GM21786 (cell line): ENCODE measurements at regions not wholly inside any gene's neighbourhood (a gene's known extent, or its start where the extent isn't known, plus 50 kb on each side); places are given as distances from the start of the nearest gene placed in this dataset.
"Not testable (repeated sequence)": the region's sequence is repeated elsewhere in the genome, so short reads cannot be mapped to it uniquely, and the experiment has no call there.

Experiments
- ATAC-seq: cut with Tn5 transposase; IDR thresholded peaks from one replicate; pipeline ENCODE4 v1.9.1; 2021; ENCODE audit not compliant: unreplicated experiment

DNA sequence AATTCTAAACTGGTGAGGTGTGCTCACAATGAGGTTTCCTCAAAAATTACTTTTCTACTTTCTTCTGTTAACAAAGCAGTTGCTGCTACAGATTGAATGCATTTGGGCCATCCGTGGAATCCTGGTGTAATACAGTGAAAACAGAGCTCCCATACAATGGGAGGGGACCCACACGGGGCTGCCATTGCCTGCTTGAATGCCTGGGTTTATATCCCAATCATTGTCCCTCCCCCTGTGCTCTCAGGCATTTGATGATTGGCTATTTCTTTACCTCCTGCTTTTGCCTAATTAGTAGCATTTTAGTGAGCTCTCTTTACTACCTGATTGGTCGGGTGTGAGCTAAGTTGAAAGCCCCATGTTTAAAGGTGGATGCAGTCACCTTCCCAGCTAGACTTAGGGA lies 52.9 kb upstream of the CSF1 start:
- ATAC-seq = not testable (repeated sequence)

DNA sequence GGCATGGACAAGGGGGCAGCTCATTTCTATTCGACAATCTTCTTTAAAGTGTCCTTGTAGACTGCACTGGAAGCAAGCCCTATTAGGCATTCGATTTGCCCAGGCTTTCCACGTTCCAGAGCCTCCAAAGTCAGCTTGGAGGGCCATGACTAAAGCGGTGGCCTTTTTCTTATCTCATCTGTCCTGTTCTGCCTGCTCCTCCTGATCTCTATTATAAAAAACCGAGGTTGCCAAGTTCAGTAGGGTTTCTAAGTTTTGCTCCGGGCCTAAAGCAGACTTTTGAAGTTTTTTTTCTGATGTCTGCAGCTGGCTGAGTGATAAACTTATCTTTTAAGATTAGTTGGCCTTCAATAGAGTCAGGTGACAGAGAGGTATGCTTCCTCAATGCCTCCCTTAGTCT lies 54.7 kb upstream of the CSF1 start:
- ATAC-seq = not testable (repeated sequence)

DNA sequence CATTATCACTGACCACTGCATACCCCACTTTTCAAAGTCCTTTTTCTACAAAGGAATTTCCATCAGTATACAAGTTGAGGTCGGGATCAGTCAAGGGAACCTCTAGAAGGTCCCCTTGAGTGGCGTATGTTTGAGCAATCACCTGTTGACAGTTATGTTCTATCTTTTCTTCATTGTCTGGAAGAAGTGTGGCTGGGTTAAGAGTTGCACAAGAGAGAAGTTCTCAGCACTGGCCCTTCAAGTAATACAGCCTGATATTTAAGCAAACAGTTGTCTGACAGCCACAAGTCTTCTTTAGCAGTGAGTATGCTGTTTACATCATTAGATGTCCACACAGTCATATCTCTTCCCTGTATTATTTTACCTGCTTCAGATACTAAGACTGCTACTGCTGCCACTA lies 56.7 kb upstream of the CSF1 start:
- ATAC-seq = not testable (repeated sequence)

DNA sequence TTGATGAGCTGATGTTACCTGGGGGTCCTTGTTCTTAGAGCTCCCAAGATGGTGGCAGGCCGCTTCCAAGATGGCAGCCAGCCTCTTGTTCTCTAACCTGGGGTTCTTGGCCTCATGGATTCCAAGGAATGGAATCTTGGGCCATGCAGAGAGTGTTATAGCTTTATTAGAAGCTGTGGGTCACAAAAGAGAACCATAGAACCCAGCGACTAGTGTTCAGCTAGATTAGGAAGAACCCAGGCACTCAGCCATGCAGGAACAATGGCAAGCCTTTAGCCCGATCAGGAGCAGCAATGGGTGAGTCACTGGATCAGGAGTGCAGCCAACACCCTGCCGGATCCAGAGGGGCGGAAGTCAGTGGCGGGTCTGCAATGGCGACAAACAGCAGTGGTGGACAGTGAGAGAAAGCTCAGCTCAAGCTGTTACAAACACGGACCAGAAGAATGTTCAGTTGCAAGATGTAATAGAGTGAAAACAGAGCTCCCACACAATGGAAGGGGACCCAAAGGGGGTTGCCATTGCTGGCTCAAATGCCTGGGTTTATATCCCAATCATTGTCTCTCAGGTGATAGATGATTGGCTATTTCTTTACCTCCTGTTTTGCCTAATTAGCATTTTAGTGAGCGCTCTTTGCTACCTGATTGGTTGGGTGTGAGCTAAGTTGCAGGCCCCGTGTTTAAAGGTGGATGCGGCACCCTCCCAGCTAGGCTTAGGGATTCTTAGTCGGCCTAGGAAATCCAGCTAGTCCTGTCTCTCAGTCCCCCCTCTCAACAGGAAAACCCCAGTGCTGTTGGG lies 58.2 kb upstream of the CSF1 start:
- ATAC-seq = not testable (repeated sequence)

DNA sequence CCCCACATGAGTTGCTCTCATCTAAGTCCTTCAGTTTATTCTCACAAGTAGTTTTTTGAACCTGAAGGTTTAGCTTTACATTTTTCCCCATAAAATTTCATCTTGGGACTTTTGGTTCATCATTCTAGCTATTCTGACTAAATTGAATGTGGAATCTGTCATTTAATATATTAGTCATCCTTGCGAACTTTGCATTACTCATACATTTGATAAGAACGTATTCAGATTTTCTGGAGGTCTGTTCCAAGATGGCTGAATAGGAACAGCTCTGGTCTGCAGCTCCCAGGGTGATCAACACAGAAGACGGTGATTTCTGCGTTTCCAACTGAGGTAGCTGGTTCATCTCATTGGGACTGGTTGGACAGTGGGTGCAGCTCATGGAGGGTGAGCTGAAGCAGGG lies 59.8 kb upstream of the CSF1 start:
- no peak for ATAC-seq

DNA sequence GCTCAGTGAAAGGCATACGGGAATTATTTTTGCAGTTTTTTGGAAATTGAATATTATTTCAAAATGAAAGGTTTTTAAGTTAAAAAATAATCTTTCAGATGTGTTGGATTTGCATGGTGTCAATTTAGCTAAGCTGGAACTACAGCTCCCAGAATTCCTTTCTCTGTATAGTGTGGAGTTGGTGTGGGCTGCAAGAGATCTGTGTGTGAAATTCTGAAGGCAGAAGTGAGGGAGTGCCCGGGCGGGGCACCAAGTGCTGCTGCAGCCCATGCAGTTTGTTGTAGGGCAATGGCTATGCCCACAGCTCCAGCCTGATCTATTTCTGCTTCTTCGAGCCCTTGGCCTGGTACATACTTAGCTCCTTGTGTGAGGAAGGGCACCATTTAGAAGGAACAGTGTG lies 60.5 kb upstream of the CSF1 start:
- ATAC-seq = no peak

DNA sequence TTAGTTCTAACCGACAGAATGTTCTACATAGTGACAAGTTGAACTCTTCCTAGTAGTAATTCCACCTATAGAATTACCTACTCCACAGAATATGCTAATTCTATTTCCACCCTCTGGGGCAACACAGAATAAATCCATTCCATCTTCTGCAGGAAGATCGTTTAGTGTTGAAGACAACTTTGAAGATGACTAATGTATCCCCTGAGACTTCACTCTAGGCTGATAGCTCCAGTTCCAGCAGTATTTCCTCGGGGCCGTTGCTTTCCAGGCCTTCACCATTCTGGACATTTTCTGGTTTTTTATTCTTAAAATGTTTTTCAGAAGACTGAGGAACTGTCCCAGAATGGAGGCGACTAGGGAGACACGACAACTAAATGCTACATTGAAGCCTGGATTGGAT lies 61.0 kb upstream of the CSF1 start:
- ATAC-seq = no peak

DNA sequence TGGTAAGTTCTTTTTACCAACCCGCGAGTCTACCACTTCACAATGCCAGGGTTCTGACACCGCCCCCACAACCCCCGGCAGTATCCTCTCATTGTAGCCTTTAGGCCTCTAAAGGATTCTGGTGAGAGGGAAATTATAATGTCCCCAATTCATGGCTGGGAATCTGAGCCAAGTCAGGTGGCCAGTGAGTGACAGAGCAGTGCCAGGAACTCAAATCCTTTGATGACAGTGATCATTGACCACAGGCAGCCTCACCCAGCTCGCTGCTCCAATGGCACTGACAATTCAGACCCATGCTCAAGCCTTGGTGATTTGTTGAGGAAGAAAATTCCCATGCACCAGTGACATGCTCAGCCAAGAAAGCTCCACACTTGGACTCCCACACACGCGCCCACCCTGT lies 63.4 kb upstream of the CSF1 start:
- ATAC-seq = no peak

DNA sequence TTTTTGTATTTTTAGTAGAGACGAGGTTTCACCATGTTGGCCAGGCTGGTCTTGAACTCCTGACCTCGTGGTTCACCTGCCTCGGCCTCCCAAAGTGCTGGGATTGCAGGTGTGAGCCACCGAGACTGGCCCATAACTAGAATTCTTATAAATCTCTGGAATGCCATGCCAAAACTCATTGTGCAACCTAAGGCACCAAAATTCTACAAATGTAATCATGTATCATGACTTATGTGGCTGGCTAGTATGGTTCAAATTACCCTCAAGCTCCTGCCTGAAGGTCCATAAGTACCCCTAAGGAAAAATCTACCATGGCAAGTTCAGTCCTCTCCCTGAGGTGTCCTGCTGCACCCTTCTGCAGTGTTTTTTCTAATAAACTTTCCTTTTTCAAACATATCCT lies 63.8 kb upstream of the CSF1 start:
- ATAC-seq = no peak

DNA sequence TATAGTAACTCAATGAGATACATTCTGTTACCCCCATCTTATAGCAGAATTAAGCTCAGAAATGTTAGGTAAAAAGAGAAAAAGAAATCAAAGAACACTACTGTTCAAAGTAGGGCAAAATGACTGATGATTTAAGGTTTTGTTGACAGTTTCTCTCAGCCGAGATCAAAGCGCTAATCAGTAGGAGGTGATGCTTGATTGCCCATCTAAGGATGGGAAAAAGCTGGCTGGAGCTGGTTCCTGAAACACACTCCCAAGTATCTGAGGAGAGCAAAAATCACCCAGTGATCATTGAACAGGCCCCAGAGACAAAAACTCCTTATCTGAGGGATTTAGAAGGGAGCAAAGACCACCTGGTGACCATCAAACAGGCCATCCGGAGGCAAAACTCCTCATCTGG lies 64.5 kb upstream of the CSF1 start:
- ATAC-seq = no peak

DNA sequence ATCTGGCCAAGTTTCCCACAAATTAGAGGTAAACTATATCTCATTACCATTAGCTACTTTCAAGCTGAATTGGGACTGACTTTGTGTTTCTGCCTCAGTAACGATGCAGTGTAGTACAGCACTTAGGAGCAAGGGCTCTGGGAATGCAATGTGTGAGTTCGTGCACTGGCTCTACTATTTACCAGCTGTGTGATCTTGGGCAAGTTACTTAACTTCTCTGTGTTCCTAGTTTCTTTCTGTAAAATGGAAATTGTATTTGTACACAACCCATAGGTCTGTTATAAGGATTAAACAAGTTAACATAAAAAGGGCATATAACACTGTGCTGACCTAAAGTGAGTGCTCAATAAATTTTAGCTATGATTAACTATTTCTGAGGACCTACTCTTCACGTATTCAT lies 65.0 kb upstream of the CSF1 start:
- ATAC-seq = no peak

DNA sequence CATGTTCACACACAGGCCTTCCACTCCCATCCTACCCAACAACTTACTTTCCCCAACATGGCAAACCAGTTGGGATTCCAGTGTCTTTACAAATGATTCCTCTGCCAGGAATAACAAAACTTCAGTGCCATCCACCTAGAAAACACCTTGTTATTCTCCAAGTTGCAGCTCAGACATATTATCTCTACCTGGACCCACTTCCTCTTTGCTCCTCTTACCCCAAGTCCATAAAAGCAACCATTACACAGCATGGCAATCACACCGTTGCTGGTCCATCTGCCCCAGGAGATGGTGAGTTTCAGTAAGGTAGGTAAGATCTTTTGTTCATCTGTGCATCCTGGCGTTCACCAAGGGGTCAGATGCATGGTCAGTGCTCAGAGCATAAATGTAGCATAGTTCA lies 66.0 kb upstream of the CSF1 start:
- ATAC-seq = no peak

DNA sequence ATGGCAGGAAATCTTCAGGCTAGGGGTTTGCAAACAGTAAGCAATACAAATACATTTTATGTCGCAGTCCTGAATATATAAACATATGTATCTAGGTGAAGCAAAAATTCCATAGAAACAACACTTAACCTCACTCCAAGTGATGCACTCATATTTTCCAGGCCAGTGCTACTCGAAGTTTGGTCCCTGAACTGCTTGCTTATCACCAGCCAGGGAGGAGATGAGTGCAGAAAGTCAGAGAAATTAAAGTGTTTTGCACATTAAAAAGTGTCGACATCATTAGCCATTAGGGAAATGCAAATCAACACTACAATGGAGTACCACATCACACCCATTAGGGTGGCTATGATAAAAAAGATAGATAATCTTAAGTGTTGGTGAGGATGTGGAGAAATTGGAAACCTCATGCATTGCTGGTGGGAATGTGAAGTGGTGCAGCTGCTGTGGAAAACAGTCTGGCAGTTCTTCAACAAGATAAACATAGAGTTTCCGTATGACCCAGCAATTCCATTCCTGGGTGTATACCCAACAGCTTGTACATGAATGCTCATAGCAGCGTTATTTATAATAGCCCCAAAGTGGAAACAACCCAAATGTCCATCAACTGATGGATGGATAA lies 70.5 kb upstream of the CSF1 start:
- no peak for ATAC-seq

DNA sequence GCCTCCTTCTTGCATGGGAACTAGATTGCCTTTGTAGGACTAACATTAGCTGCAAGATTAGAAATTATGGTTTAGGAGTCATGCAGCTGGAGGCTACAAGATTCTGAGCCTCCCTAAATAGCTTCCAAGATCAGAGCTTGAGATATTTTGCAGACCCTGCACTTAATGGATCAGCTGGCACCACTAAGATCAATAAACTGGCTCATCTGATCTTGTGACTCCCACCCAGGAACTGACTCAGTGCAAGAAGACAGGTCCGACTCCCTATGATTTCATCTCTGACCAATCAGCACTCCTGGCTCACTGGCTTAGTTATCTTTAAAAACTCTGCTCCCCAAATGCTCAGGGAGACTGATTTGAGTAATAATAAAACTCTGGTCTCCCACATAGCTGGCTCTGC lies 71.4 kb upstream of the CSF1 start:
- ATAC-seq = not testable (repeated sequence)

DNA sequence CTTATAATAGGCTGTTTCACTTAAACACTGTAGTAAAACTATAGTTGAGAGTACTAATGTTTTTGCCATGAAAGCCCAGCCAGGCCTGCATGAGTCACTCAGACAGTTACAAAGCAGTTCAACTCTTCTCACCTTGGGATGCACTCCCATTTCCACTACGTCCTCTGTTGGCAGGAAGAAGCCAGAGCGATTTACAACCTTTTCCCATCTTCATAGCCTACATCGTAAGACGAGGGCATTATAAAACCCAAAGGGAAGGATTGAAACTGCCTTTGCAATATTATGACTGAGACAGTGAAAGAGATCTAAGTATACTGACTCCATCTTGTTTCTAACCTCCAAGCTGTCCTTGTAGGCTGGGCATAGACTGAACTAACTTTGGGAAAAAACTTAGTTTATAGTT lies 71.8 kb upstream of the CSF1 start:
- ATAC-seq = no peak

DNA sequence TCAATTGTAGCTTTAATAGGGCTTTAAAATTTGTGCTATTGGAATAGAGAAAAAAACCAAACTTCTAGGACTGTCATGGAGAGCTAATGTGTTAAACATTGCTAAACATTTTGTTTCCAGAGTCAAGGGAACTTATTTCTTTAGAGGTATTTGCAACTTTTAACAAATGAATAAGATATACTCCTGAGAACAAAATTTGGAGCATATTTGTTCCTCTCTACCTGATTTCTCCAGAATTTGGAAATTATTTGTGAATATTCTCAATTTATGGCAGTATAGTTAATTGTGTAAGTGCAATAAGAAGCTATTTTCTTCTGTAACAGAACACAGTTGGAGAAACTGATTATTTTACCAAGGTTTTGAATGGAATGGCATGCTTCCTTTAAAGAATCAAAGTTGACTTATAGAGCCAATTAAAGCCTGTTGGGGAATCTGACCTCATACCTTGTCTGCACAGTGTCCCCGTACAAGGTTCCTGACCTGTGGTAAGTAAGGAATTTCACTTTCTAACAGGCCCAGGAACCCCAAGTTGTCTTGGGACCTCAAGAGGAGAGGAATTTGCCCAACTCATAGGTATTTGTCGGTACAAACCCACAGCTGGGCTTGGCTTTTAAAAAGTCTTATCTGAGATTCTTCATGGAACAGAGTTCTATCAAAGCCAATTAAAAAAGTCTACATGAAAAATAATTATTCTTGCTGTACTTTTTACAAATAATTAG lies 72.6 kb upstream of the CSF1 start:
- ATAC-seq = no peak

DNA sequence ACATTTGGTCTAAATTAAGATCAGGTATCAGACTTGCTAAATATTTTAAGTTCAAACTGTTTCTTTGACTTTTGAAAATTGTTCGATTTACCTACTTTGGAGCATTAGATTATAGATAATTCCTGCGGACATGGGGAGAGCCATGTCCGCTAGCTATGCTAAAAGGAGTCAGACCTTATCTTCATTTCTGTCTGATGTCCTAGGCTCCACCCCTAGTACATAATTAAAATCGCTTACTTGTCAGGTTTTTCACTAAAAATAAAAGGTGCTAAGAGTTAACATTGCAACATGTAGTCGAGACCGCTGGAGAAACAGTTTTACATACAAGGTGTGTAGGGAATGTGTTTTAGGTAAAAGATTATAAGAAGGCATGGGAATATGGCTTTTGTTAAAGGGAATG lies 71.9 kb upstream of the EPS8L3 start:
- ATAC-seq = not testable (repeated sequence)

DNA sequence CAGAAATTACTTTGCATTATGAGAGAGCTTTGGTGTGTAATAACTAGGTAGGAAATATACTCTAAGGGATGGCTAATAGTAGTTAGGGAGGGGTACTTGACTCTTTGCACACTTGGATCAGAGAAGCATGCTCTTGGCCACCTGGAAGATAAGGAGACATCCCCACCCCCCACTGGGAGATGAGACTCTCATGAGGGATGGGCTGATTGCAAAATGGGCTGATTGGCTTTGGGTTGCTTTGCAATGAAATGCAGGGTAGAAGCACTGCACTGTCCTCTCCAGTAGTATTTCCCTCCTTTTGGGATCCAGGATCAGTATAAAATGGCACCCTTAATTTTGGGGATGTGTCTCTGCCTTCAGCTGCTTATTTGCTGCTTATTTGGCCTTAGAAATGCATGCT lies 71.2 kb upstream of the EPS8L3 start:
- no peak for ATAC-seq

DNA sequence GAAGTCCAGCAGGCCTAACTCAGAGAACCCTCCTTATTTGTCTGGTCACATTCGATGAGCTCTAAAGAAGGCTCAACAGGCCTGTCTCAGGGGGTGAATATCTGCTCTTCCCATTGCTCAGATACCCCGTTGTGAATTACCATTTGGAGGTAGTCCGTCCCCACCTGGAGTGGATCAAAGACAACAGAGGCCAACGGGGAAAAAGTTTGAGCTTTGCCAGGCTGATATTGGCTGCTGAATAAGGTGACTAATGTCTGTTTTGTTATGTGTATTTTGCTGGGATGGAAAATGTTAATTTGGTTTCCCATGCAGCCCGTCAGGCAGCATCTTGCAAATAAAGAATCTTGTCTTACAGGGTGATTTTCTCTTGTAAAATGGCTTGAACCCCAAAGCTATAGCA lies 69.2 kb upstream of the EPS8L3 start:
- no peak for ATAC-seq

DNA sequence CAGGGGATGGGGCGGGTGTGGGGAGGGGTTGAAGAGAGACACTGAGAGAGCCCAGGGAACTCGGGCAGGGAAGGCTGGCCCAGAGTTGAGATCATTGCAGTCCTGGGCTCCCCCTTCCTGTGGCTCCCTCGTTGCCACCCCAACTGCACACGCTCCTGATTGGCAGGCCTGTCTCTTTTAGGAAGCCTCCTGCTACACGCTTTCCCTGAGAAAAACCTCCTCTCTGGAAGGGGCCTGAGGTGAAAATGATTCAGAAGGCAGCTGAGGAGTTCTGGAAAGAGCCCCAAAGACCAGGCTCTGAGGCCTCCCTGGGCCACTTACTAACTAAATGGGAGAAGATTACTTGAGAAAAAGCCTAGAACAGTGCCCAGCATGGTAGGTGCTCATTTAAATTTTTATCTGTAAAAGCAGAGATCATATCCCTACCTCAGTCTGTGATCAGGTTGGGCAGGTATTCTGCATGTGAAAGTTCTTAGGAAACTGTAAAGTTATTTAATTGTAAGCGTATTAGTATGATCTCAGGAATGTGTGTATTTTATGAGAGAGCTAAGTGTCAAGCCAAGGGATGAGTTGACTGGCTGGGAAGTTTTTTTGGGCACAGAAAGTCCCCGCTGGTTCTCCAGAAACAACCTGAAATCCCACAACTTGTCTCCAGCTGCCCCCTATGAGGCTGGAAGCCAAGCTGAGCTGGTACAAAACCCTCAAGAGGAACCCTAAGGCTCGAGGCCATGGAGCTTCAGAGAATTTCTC lies 65.2 kb upstream of the EPS8L3 start:
- no peak for ATAC-seq

DNA sequence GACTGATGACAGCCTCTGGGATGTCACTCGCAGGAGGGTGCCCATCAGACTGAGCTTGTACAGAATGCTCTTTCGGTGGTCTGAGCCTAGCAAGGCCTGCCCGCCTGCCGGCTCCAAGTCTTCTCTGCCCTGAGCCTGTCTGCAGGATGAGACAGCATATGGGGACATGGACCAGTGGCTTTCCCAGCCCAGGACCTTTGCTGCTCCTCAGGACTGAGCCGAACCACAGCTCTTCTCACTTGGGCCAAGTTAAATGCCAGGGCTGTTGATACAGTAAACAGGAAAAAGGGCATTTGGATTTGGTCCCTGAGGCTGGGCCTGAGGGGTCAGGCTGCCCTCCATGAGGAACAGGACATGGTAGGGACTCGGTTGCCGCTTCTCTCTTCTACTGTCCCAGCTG lies 64.3 kb upstream of the EPS8L3 start:
- ATAC-seq = no peak

DNA sequence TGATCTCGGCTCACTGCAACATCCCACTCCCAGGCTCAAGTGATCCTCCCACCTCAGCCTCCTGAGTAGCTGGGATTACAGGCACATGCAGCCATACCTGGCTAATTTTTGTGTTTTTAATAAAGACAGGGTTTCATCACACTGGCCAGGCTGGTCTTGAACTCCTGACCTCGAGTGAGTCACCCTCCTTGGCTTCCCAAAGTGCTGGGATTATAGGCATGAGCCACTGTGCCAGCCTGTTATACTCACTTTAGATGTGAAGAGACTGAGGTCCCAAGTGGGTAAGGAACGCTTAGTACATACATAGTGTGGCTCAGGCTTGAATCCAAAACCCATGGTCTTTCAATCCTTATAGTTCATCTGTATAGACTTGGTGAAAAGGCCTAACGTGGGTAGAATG lies 63.7 kb upstream of the EPS8L3 start:
- ATAC-seq = no peak
